NT2/D1 (cell line): ENCODE measurements at regions not wholly inside any gene's neighbourhood (a gene's known extent, or its start where the extent isn't known, plus 50 kb on each side); places are given as distances from the start of the nearest gene placed in this dataset.

Source experiments
- SUZ12 ChIP-seq: IDR thresholded peaks from 2 replicates; pipeline ENCODE4 v1.6.1; 2011; ENCODE audit not compliant: insufficient read length, insufficient read depth; ENCODE audit errors: extremely low read depth
- YY1 ChIP-seq: IDR thresholded peaks from 2 replicates; pipeline ENCODE4 v1.6.1; 2011; ENCODE audit not compliant: insufficient read length, insufficient read depth
- ZNF274 ChIP-seq: IDR thresholded peaks from 2 replicates; pipeline ENCODE4 v1.6.1; 2011; ENCODE audit warnings: mild to moderate bottlenecking, low read depth, low read length

GRCh38 chr7:12054830-12055229 is 156.3 kb upstream of the TMEM106B start:
- TF ChIP-seq ZNF274 (no peak), SUZ12 (no peak), YY1 (no peak)
